Stomach (tissue), 8 donors: ENCODE measurements at regions not wholly inside any gene's neighbourhood (a gene's known extent, or its start where the extent isn't known, plus 50 kb on each side); places are given as distances from the start of the nearest gene placed in this dataset.

Experiments used
- DNase-seq, 2 donors: peaks; one replicate each; pipeline versions ENCODE4 v3.0.0 to v3.0.0-alpha.2; 2013 to 2019
- H3K27ac ChIP-seq, 5 donors: fragments of 200-600 bp in 4 of 5; sonication (generic) in 4 of 5; one replicate each; pipeline ENCODE4 v1.5.1; 2013 to 2019; ENCODE audit warnings: mild to moderate bottlenecking in 1 of 5, moderate library complexity in 1 of 5
- H3K27me3 ChIP-seq, 3 donors: fragments of 200-600 bp; sonication (generic); one replicate each; pipeline ENCODE4 v1.5.1; 2017 to 2019; ENCODE audit warnings: mixed run types in 1 of 3
- H3K36me3 ChIP-seq, 4 donors: fragments of 200-600 bp; sonication (generic); 1 replicate in 3 of 4; 2 replicates in 1 of 4; pipeline ENCODE4 v1.5.1; 2016 to 2019
- H3K4me1 ChIP-seq, 4 donors: fragments of 200-600 bp; sonication (generic); one replicate each; pipeline ENCODE4 v1.5.1; 2016 to 2019
- H3K4me3 ChIP-seq, 4 donors: fragments of 200-600 bp; sonication (generic) in 3 of 4; one replicate each; pipeline ENCODE4 v1.5.1; 2016 to 2019; ENCODE audit warnings: mild to moderate bottlenecking in 1 of 4
- H3K9me3 ChIP-seq, 4 donors: fragments of 200-600 bp; sonication (generic); one replicate each; pipeline ENCODE4 v1.5.1; 2016 to 2019
- CTCF ChIP-seq, 7 experiments: fragments of 450-650 bp in 4 of 7; fragments of 200-600 bp in 3 of 7; sonication (generic) in 3 of 7; IDR thresholded peaks; one replicate each; pipeline ENCODE4 v1.5.1; 2016 to 2019; ENCODE audit warnings: antibody characterized with exemption in 7 of 7, control low read depth in 2 of 7, mild to moderate bottlenecking in 1 of 7
- EP300 ChIP-seq: sonication (generic); formaldehyde crosslinking; IDR thresholded peaks from one replicate; pipeline ENCODE4 v1.6.1; 2017; ENCODE audit warnings: antibody characterized with exemption
- POLR2A ChIP-seq, 4 donors: fragments of 450-650 bp; IDR thresholded peaks; one replicate each; pipeline ENCODE4 v1.6.1; 2016; ENCODE audit warnings: antibody characterized with exemption in 4 of 4, control low read depth in 2 of 4, mild to moderate bottlenecking in 1 of 4, moderate library complexity in 1 of 4
- POLR2AphosphoS5 ChIP-seq, 3 donors: sonication (generic); formaldehyde crosslinking; IDR thresholded peaks; one replicate each; pipeline ENCODE4 v1.6.1; 2016; ENCODE audit warnings: antibody characterized with exemption in 3 of 3
- WGBS, 5 donors: extraction: QIAGEN DNeasy Blood & Tissue Kit in 3 of 5; methylation state at CpG; one replicate each; pipeline versions ENCODE4 v1.1.5 to v1.1.7; 2013 to 2018; 5-methylcytosine and 5-hydroxymethylcytosine counted together
- intact Hi-C: fragments of 100-400 bp; cut with DNase I; formaldehyde crosslinking; loops from one replicate; pipeline ENCODE4 v1.15.1; 2023; ENCODE audit warnings: low total_unique reads
- donor health status: healthy with polysubstance abuse.
- donor health status: Bipolar disorder and iron deficiency.
- donor health status: healthy.

- H3K36me3 ChIP-seq, result no peaks in the 10 kb centered on the region
- DNase-seq, result no peak
- intact Hi-C loops, result no loop called here
- no peaks in the 10 kb centered on the region for H3K9me3 ChIP-seq
- WGBS, 5 donors, result 50 to 79% (median 68%) methylated on average over 1 of the region's 1 CpG
- no peaks in the 10 kb centered on the region for H3K27me3 ChIP-seq
- no peak overlapping the region for H3K27ac ChIP-seq
- TF ChIP-seq POLR2A (IDR thresholded peaks at IDR 0.05) (no peak), POLR2AphosphoS5 (IDR thresholded peaks at IDR 0.05) (no peak), EP300 (no peak), CTCF (IDR thresholded peaks at IDR 0.05) (no peak)
- H3K4me1 ChIP-seq, result peaks cover 0 to 8% (median 3%) of the 10 kb centered on the region in 4 donors
- no peak overlapping the region for H3K4me3 ChIP-seq
Measured at GRCh38 chr4:14769993-14770392, 232.3 kb upstream of the CPEB2 start.

- intact Hi-C loops, result no loop called here
- H3K4me3 ChIP-seq, result no peak overlapping the region
- no peaks in the 10 kb centered on the region for H3K36me3 ChIP-seq
- no peak for DNase-seq
- no peak for TF ChIP-seq POLR2A (IDR thresholded peaks at IDR 0.05)
- TF ChIP-seq POLR2AphosphoS5 (IDR thresholded peaks at IDR 0.05), result no peak
- TF ChIP-seq EP300, result no peak
- no peak for TF ChIP-seq CTCF (IDR thresholded peaks at IDR 0.05)
- 60 to 67% (median 62%) methylated on average over 2 of the region's 2 CpGs for WGBS, 5 donors
- no peaks in the 10 kb centered on the region for H3K27me3 ChIP-seq
- no peaks in the 10 kb centered on the region for H3K9me3 ChIP-seq
- H3K27ac ChIP-seq, result no peak overlapping the region
- H3K4me1 ChIP-seq, result peaks cover 0 to 8% (median 3%) of the 10 kb centered on the region in 4 donors
Measured at GRCh38 chr4:14771094-14771493, 231.2 kb upstream of the CPEB2 start.

- intact Hi-C loops, result no loop called here
- H3K27ac ChIP-seq, result no peak overlapping the region
- TF ChIP-seq EP300 (no peak), POLR2A (IDR thresholded peaks at IDR 0.05) (no peak), POLR2AphosphoS5 (IDR thresholded peaks at IDR 0.05) (no peak), CTCF (IDR thresholded peaks at IDR 0.05) (no peak)
- DNase-seq, result no peak
- H3K9me3 ChIP-seq, result no peaks in the 10 kb centered on the region
- peaks cover 0 to 8% (median 3%) of the 10 kb centered on the region in 4 donors for H3K4me1 ChIP-seq
- H3K36me3 ChIP-seq, result no peaks in the 10 kb centered on the region
- H3K27me3 ChIP-seq, result no peaks in the 10 kb centered on the region
- 75 to 80% (median 78%) methylated on average over 2 of the region's 2 CpGs for WGBS, 5 donors
- no peak overlapping the region for H3K4me3 ChIP-seq
Measured at GRCh38 chr4:14771504-14772175, 230.6 kb upstream of the CPEB2 start.

DNA sequence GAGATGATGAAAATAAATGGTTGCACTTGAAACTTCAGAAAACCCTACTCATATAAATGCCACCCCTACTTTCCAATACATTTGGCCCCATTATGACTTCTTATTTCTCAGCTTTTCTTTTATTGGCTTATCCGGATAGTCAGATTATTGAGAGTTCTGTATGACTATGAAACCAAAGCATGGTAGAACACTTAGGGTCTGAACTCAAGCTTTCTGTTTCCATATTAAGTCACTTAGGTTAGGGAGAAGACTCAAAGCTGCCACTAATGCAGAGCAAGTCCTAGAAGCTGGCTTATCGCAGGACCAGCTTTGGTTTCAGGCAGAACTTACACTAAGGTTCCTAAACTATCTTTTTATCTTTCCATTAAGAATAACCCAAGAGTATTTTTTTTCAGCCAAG is 229.9 kb upstream of the CPEB2 start:
- Histone ChIP-seq H3K4me1 (peaks cover 0 to 8% (median 3%) of the 10 kb centered on the region in 4 donors), H3K4me3 (no peak overlapping the region), H3K36me3 (no peaks in the 10 kb centered on the region), H3K27me3 (no peaks in the 10 kb centered on the region), H3K9me3 (no peaks in the 10 kb centered on the region), H3K27ac (no peak overlapping the region)
- no peak for DNase-seq
- intact Hi-C loops, result no loop called here
- 92 to 95% (median 93%) methylated on average over 2 of the region's 2 CpGs for WGBS, 5 donors
- TF ChIP-seq POLR2AphosphoS5 (IDR thresholded peaks at IDR 0.05) (no peak), POLR2A (IDR thresholded peaks at IDR 0.05) (no peak), EP300 (no peak), CTCF (IDR thresholded peaks at IDR 0.05) (no peak)
